NT2/D1 (cell line): ENCODE measurements at regions not wholly inside any gene's neighbourhood (a gene's known extent, or its start where the extent isn't known, plus 50 kb on each side); places are given as distances from the start of the nearest gene placed in this dataset.
"Not testable (repeated sequence)": the region's sequence is repeated elsewhere in the genome, so short reads cannot be mapped to it uniquely, and the experiment has no call there.

Experiments used
- SUZ12 ChIP-seq: IDR thresholded peaks from 2 replicates; pipeline ENCODE4 v1.6.1; 2011; ENCODE audit not compliant: insufficient read length, insufficient read depth; ENCODE audit errors: extremely low read depth
- YY1 ChIP-seq: IDR thresholded peaks from 2 replicates; pipeline ENCODE4 v1.6.1; 2011; ENCODE audit not compliant: insufficient read length, insufficient read depth

GRCh38 chr9:62844681-62845185, 1654.9 kb downstream of the SPATA31A7 start:
- not testable (repeated sequence) for TF ChIP-seq YY1, SUZ12
